ENCODE measurements at regions not wholly inside any gene's neighbourhood (a gene's known extent, or its start where the extent isn't known, plus 50 kb on each side); places are given as distances from the start of the nearest gene placed in this dataset.

GRCh38 chr2:5562426-5562825 is 129.8 kb upstream of the SOX11 start:
- TF ChIP-seq CTCF (IDR thresholded peaks at IDR 0.05) (no peak), ZFX (IDR thresholded peaks at IDR 0.05; ENCODE audit: borderline replicate concordance) (no peak)
